Neural cell (in vitro differentiated cells): ENCODE measurements at regions not wholly inside any gene's neighbourhood (a gene's known extent, or its start where the extent isn't known, plus 50 kb on each side); places are given as distances from the start of the nearest gene placed in this dataset.
"Not testable (repeated sequence)": the region's sequence is repeated elsewhere in the genome, so short reads cannot be mapped to it uniquely, and the experiment has no call there.

Source experiments
- H2AFZ ChIP-seq: fragments of 200-600, 300-800 bp; sonication (generic), shearing (Covaris generic); 2 replicates; pipeline ENCODE4 v1.6.0; 2014; ENCODE audit warnings: low read depth, mild to moderate bottlenecking, antibody characterized with exemption, low read length, moderate library complexity
- H3F3A ChIP-seq: fragments of 200-600 bp; shearing (Covaris generic); 2 replicates; pipeline ENCODE4 v1.6.1; 2016; ENCODE audit warnings: mild to moderate bottlenecking, moderate library complexity, mixed read lengths, antibody characterized with exemption, low read length; ENCODE audit not compliant: insufficient read depth, poor library complexity, severe bottlenecking
- H3K27ac ChIP-seq: fragments of 200-600, 300-800 bp; sonication (generic), shearing (Covaris generic); 2 replicates; pipeline ENCODE4 v1.5.1; 2014; ENCODE audit warnings: mild to moderate bottlenecking, low read length, moderate library complexity
- H3K27me3 ChIP-seq: fragments of 300-800, 200-600 bp; sonication (generic), shearing (Covaris generic); 2 replicates; pipeline ENCODE4 v1.6.0; 2014; ENCODE audit warnings: mild to moderate bottlenecking, low read depth, low read length, moderate library complexity; ENCODE audit not compliant: insufficient read depth
- H3K36me3 ChIP-seq: fragments of 300-800, 200-600 bp; sonication (generic), shearing (Covaris generic); 2 replicates; pipeline ENCODE4 v1.5.1; 2014; ENCODE audit warnings: mild to moderate bottlenecking, antibody characterized with exemption, low read length, moderate library complexity; ENCODE audit not compliant: insufficient read depth
- H3K4me2 ChIP-seq: fragments of 300-800, 200-600 bp; sonication (generic), shearing (Covaris generic); 2 replicates; pipeline ENCODE4 v1.6.0; 2014; ENCODE audit warnings: mild to moderate bottlenecking, low read length
- H3K4me3 ChIP-seq: fragments of 300-800, 200-600 bp; sonication (generic), shearing (Covaris generic); 2 replicates; pipeline ENCODE4 v1.5.1; 2014; ENCODE audit warnings: mild to moderate bottlenecking, low read length, moderate library complexity
- H3K79me2 ChIP-seq: fragments of 200-600 bp; shearing (Covaris generic); replicated peaks from 2 replicates; pipeline ENCODE4 v1.6.0; 2014; ENCODE audit warnings: mild to moderate bottlenecking, low read length, moderate library complexity; ENCODE audit not compliant: insufficient read depth
- H3K9ac ChIP-seq: fragments of 300-800, 200-600 bp; sonication (generic), shearing (Covaris generic); 2 replicates; pipeline ENCODE4 v1.6.1; 2016; ENCODE audit warnings: mild to moderate bottlenecking, low read length, mixed read lengths
- H3K9me2 ChIP-seq: fragments of 200-600 bp; shearing (Covaris generic); 2 replicates; pipeline ENCODE4 v1.6.1; 2016; ENCODE audit warnings: mild to moderate bottlenecking, low read length, mixed read lengths; ENCODE audit not compliant: insufficient read depth
- H3K9me3 ChIP-seq: fragments of 200-600, 300-800 bp; sonication (generic), shearing (Covaris generic); 2 replicates; pipeline ENCODE4 v1.6.1; 2016; ENCODE audit warnings: mild to moderate bottlenecking, mixed run types, low read length, moderate library complexity, mixed read lengths
- H4K20me1 ChIP-seq: fragments of 200-600 bp; shearing (Covaris generic); 2 replicates; pipeline ENCODE4 v1.6.1; 2016; ENCODE audit warnings: mild to moderate bottlenecking, mixed run types; ENCODE audit not compliant: insufficient read depth
- EP300 ChIP-seq: fragments of 450-650 bp; conservative IDR thresholded peaks from 2 replicates; pipeline ENCODE4 v1.6.1; 2014; ENCODE audit warnings: antibody characterized with exemption, mild to moderate bottlenecking, moderate library complexity; ENCODE audit not compliant: poor library complexity, severe bottlenecking
- EZH2 ChIP-seq: fragments of 200-600, 300-800 bp; shearing (Covaris generic), sonication (generic); IDR thresholded peaks from 2 replicates; pipeline ENCODE4 v1.6.1; 2014; ENCODE audit warnings: antibody characterized with exemption, low read length, borderline replicate concordance, mild to moderate bottlenecking; ENCODE audit not compliant: insufficient read depth, poor library complexity, severe bottlenecking
- MXI1 ChIP-seq: fragments of 450-650 bp; conservative IDR thresholded peaks from 2 replicates; pipeline ENCODE4 v1.6.1; 2014; ENCODE audit warnings: antibody characterized with exemption, mild to moderate bottlenecking; ENCODE audit not compliant: poor library complexity, severe bottlenecking
- POLR2AphosphoS5 ChIP-seq: IDR thresholded peaks from 2 replicates; pipeline ENCODE4 v1.6.1; 2012
- RAD21 ChIP-seq: fragments of 450-650 bp; conservative IDR thresholded peaks from 2 replicates; pipeline ENCODE4 v1.6.1; 2014; ENCODE audit warnings: antibody characterized with exemption, mild to moderate bottlenecking, moderate library complexity
- REST ChIP-seq: IDR thresholded peaks from 2 replicates; pipeline ENCODE4 v1.6.1; 2012; ENCODE audit warnings: borderline replicate concordance
- SMC3 ChIP-seq: fragments of 450-650 bp; conservative IDR thresholded peaks from 2 replicates; pipeline ENCODE4 v1.6.1; 2014; ENCODE audit warnings: antibody characterized with exemption, mild to moderate bottlenecking, moderate library complexity; ENCODE audit not compliant: poor library complexity
- TAF1 ChIP-seq: IDR thresholded peaks from 2 replicates; pipeline ENCODE4 v1.6.1; 2012; ENCODE audit warnings: low read depth
- TF ChIP-seq, protein P1 (sequence below): fragments of 450-650 bp; IDR thresholded peaks from 2 replicates; pipeline ENCODE4 v1.5.1; 2014; ENCODE audit warnings: antibody characterized with exemption, mild to moderate bottlenecking, moderate library complexity; ENCODE audit not compliant: poor library complexity, severe bottlenecking

DNA sequence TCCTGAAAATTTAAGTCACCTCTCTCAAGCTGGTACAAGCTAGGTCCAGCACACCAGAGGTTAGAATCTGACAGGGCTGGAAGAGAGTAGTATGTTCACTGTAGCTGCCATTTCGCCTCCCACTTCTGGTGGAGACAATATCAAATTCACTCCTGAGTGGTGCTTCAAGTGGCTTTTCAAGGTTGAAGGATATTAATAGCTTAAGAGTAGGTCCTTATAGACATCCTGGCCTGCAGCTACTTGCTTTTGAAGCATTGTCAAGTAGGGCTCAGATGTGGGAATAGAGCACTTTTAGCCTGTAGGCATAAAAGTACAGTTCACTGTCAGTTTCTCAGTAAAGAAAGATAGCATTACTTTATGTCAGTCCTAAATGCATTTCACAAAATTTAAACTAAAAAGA, 270.5 kb upstream of the PLPP4 start:
- H3K36me3 ChIP-seq: no peaks in the 10 kb centered on the region
- H3K27ac ChIP-seq: no peak overlapping the region
- no peak overlapping the region for H3K4me2 ChIP-seq
- no peak overlapping the region for H3K9ac ChIP-seq
- H3F3A ChIP-seq: no peaks in the 10 kb centered on the region
- H2AFZ ChIP-seq: no peak overlapping the region
- TF ChIP-seq SMC3 (no peak), EP300 (no peak), RAD21 (no peak), REST (no peak), EZH2 (no peak), MXI1 (no peak)
- TF ChIP-seq, protein P1, sequence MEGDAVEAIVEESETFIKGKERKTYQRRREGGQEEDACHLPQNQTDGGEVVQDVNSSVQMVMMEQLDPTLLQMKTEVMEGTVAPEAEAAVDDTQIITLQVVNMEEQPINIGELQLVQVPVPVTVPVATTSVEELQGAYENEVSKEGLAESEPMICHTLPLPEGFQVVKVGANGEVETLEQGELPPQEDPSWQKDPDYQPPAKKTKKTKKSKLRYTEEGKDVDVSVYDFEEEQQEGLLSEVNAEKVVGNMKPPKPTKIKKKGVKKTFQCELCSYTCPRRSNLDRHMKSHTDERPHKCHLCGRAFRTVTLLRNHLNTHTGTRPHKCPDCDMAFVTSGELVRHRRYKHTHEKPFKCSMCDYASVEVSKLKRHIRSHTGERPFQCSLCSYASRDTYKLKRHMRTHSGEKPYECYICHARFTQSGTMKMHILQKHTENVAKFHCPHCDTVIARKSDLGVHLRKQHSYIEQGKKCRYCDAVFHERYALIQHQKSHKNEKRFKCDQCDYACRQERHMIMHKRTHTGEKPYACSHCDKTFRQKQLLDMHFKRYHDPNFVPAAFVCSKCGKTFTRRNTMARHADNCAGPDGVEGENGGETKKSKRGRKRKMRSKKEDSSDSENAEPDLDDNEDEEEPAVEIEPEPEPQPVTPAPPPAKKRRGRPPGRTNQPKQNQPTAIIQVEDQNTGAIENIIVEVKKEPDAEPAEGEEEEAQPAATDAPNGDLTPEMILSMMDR: no peak
- no peak overlapping the region for H3K4me3 ChIP-seq
- H3K9me3 ChIP-seq: no peaks in the 10 kb centered on the region
- no peaks in the 10 kb centered on the region for H3K79me2 ChIP-seq
- no peaks in the 10 kb centered on the region for H3K9me2 ChIP-seq
- H3K27me3 ChIP-seq: no peaks in the 10 kb centered on the region
- no peaks in the 10 kb centered on the region for H4K20me1 ChIP-seq

DNA sequence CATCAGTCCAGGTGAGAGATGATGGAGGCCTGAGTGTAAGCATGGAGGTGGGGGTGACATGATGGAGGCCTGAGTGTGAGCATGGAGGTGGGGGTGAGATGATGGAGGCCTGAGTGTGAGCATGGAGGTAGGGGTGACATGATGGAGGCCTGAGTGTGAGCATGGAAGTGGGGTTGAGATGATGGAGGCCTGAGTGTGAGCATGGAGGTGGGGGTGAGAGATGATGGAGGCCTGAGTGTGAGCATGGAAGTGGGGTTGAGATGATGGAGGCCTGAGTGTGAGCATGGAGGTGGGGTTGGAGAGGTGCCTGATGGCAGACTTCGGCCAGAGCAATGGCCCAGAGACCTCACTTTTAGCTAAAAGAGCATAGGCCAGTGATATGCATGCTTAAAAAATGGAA, 269.9 kb upstream of the PLPP4 start:
- H3K4me2 ChIP-seq, H3K27ac ChIP-seq, H3K79me2 ChIP-seq, H3K4me3 ChIP-seq, H3K9ac ChIP-seq, H3K9me3 ChIP-seq, H3K36me3 ChIP-seq, H2AFZ ChIP-seq, H4K20me1 ChIP-seq, H3K9me2 ChIP-seq, H3F3A ChIP-seq, H3K27me3 ChIP-seq: not testable (repeated sequence)

DNA sequence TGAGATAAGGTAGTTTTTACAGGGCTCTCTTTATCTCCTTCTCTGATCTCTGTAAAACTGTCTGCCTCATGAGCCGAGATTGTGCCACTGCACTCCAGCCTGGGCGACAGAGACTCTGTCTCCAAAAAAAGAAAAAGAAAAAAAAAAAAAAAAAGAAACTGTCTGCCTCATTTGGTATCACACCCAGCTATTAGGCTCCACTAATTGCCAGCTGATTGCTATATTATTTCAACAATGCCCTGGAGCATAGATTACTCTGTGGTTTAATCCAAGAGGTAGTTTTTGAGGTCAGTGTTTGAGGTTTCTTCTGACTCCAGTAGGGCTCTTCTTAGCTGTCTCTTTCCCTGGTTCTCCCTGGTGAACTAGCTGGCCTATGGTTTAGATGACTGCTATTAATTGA, 268.1 kb upstream of the PLPP4 start:
- Histone ChIP-seq H4K20me1 (no peaks in the 10 kb centered on the region), H3K27me3 (no peaks in the 10 kb centered on the region), H3K9me3 (no peaks in the 10 kb centered on the region), H3K27ac (no peak overlapping the region), H3K79me2 (no peaks in the 10 kb centered on the region), H3K4me2 (no peak overlapping the region), H3K36me3 (no peaks in the 10 kb centered on the region), H3K4me3 (no peak overlapping the region), H3F3A (no peaks in the 10 kb centered on the region), H2AFZ (no peak overlapping the region), H3K9ac (no peak overlapping the region), H3K9me2 (no peaks in the 10 kb centered on the region)
- TF ChIP-seq EZH2 (no peak), POLR2AphosphoS5 (no peak), RAD21 (no peak), SMC3 (no peak), TAF1 (no peak), EP300 (no peak), REST (no peak), MXI1 (no peak)
- TF ChIP-seq, protein P1: no peak
